ENCODE measurements at regions not wholly inside any gene's neighbourhood (a gene's known extent, or its start where the extent isn't known, plus 50 kb on each side); places are given as distances from the start of the nearest gene placed in this dataset.

DNA sequence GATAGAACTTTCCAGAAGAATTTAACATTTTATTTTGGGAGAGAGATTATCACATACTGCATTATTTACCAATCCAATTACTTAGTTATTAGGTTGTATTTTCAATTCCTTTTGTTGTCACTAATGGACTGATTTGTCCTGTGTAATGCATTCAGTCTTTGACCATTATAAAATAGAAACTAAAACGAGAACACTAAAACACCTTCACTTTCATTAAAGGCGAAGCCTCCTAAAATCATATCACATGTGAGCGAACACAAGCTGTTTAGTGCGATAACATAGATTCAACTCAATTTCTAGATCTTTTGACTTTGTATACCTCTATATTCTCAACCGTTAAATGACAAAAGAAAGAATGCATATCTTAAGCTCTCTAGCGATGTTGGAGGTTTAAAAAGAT is 253.4 kb downstream of the VGLL3 start:
- TF ChIP-seq, protein P1, sequence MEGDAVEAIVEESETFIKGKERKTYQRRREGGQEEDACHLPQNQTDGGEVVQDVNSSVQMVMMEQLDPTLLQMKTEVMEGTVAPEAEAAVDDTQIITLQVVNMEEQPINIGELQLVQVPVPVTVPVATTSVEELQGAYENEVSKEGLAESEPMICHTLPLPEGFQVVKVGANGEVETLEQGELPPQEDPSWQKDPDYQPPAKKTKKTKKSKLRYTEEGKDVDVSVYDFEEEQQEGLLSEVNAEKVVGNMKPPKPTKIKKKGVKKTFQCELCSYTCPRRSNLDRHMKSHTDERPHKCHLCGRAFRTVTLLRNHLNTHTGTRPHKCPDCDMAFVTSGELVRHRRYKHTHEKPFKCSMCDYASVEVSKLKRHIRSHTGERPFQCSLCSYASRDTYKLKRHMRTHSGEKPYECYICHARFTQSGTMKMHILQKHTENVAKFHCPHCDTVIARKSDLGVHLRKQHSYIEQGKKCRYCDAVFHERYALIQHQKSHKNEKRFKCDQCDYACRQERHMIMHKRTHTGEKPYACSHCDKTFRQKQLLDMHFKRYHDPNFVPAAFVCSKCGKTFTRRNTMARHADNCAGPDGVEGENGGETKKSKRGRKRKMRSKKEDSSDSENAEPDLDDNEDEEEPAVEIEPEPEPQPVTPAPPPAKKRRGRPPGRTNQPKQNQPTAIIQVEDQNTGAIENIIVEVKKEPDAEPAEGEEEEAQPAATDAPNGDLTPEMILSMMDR (IDR thresholded peaks at IDR 0.05), result no peak
- TF ChIP-seq EZH2phosphoT487 (IDR thresholded peaks at IDR 0.05), result no peak
